GM12878 (cell line): ENCODE measurements at regions not wholly inside any gene's neighbourhood (a gene's known extent, or its start where the extent isn't known, plus 50 kb on each side); places are given as distances from the start of the nearest gene placed in this dataset.

Experiments used
- CBX3 ChIP-seq: fragments of 200-600 bp; sonication (generic); IDR thresholded peaks from 2 replicates; pipeline ENCODE4 v1.6.1; 2016; ENCODE audit warnings: low read depth, borderline replicate concordance
- ESRRA ChIP-seq: IDR thresholded peaks from 2 replicates; pipeline ENCODE4 v1.6.1; 2012; ENCODE audit warnings: mild to moderate bottlenecking, low read length, improper control_type of control experiment
- ETV6 ChIP-seq, 2 experiments: fragments of 450-650 bp in 1 of 2; IDR thresholded peaks in 1 of 2; conservative IDR thresholded peaks in 1 of 2; 2 replicates each; pipeline ENCODE4 v1.6.1; 2014; ENCODE audit warnings: antibody characterized with exemption in 1 of 2, borderline replicate concordance in 1 of 2, low read depth in 1 of 2, mild to moderate bottlenecking in 1 of 2, moderate library complexity in 1 of 2
- GABPA ChIP-seq: IDR thresholded peaks from 2 replicates; pipeline ENCODE4 v1.6.1; 2014; ENCODE audit warnings: antibody characterized with exemption, low read depth, mild to moderate bottlenecking, inconsistent platforms
- JUND ChIP-seq: IDR thresholded peaks from 2 replicates; pipeline ENCODE4 v1.6.1; 2012; ENCODE audit warnings: low read depth, mild to moderate bottlenecking, low read length, improper control_type of control experiment, moderate library complexity
- KDM1A ChIP-seq: fragments of 200-600 bp; sonication (generic); IDR thresholded peaks from 2 replicates; pipeline ENCODE4 v1.6.1; 2016; ENCODE audit warnings: borderline replicate concordance
- MYC ChIP-seq: IDR thresholded peaks from 2 replicates; pipeline ENCODE4 v1.6.1; 2011; ENCODE audit warnings: mild to moderate bottlenecking, low read length, moderate library complexity, inconsistent platforms; ENCODE audit not compliant: insufficient read depth, insufficient replicate concordance, insufficient read length, severe bottlenecking
- NRF1 ChIP-seq: conservative IDR thresholded peaks from 2 replicates; pipeline ENCODE4 v1.6.1; 2011; ENCODE audit warnings: mild to moderate bottlenecking, low read depth, low read length, improper control_type of control experiment
- POLR2AphosphoS5 ChIP-seq: IDR thresholded peaks from 2 replicates; pipeline ENCODE4 v1.6.1; 2011; ENCODE audit warnings: mild to moderate bottlenecking, low read length, inconsistent platforms
- RAD21 ChIP-seq: IDR thresholded peaks from 2 replicates; pipeline ENCODE4 v1.6.1; 2011; ENCODE audit warnings: mild to moderate bottlenecking, low read depth, low read length, moderate library complexity; ENCODE audit not compliant: insufficient read depth
- TF ChIP-seq, protein P1 (sequence below): fragments of 150-350 bp; IDR thresholded peaks from 2 replicates; pipeline ENCODE4 v1.6.1; 2016; ENCODE audit warnings: low read depth, low read length
- TF ChIP-seq, protein P2 (sequence below), 3 experiments: IDR thresholded peaks in 2 of 3; conservative IDR thresholded peaks in 1 of 3; 2 replicates each; pipeline ENCODE4 v1.5.1; 2011; ENCODE audit warnings: low read depth in 3 of 3, low read length in 3 of 3, mild to moderate bottlenecking in 3 of 3, control low read depth in 2 of 3, moderate library complexity in 2 of 3, inconsistent platforms in 1 of 3, mixed read lengths in 1 of 3; ENCODE audit not compliant: control insufficient read depth in 2 of 3, insufficient read depth in 1 of 3; ENCODE audit errors: extremely low read depth in 1 of 3
- TF ChIP-seq, protein P3 (sequence below): IDR thresholded peaks from 2 replicates; pipeline ENCODE4 v1.6.1; 2012; ENCODE audit warnings: mild to moderate bottlenecking, low read depth, low read length

DNA sequence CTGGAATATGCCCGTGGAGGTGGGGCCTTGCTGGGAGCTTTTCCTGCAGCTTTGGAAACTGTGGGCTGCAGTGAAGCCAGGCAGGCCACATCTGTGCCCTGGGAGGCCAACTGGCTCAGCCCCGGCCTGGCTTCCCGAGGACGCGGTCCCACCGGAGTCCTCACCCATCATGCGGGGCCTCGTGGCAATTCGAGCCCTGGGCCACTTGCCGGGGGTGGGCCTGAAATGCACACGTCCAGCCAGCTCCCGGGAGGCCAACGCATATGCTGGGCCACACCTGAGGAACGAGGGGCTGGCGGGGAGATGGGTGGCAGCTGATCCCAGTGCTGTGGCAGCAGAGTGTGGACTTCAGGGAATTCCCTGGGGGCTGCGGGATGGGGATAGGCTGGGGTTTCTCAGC, 172.4 kb upstream of the GSE1 start:
- TF ChIP-seq, protein P1, sequence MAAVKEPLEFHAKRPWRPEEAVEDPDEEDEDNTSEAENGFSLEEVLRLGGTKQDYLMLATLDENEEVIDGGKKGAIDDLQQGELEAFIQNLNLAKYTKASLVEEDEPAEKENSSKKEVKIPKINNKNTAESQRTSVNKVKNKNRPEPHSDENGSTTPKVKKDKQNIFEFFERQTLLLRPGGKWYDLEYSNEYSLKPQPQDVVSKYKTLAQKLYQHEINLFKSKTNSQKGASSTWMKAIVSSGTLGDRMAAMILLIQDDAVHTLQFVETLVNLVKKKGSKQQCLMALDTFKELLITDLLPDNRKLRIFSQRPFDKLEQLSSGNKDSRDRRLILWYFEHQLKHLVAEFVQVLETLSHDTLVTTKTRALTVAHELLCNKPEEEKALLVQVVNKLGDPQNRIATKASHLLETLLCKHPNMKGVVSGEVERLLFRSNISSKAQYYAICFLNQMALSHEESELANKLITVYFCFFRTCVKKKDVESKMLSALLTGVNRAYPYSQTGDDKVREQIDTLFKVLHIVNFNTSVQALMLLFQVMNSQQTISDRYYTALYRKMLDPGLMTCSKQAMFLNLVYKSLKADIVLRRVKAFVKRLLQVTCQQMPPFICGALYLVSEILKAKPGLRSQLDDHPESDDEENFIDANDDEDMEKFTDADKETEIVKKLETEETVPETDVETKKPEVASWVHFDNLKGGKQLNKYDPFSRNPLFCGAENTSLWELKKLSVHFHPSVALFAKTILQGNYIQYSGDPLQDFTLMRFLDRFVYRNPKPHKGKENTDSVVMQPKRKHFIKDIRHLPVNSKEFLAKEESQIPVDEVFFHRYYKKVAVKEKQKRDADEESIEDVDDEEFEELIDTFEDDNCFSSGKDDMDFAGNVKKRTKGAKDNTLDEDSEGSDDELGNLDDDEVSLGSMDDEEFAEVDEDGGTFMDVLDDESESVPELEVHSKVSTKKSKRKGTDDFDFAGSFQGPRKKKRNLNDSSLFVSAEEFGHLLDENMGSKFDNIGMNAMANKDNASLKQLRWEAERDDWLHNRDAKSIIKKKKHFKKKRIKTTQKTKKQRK = no peak
- TF ChIP-seq KDM1A (no peak), RAD21 (no peak), JUND (no peak), NRF1 (no peak), MYC (no peak), GABPA (no peak), ETV6 (conservative IDR thresholded peaks at IDR 0.05 in 1 of 2, IDR thresholded peaks at IDR 0.05 in 1 of 2; ENCODE audit: borderline replicate concordance in 1 of 2, low read depth in 1 of 2) (no peak), CBX3 (no peak), POLR2AphosphoS5 (no peak), ESRRA (no peak)
- TF ChIP-seq, protein P2, sequence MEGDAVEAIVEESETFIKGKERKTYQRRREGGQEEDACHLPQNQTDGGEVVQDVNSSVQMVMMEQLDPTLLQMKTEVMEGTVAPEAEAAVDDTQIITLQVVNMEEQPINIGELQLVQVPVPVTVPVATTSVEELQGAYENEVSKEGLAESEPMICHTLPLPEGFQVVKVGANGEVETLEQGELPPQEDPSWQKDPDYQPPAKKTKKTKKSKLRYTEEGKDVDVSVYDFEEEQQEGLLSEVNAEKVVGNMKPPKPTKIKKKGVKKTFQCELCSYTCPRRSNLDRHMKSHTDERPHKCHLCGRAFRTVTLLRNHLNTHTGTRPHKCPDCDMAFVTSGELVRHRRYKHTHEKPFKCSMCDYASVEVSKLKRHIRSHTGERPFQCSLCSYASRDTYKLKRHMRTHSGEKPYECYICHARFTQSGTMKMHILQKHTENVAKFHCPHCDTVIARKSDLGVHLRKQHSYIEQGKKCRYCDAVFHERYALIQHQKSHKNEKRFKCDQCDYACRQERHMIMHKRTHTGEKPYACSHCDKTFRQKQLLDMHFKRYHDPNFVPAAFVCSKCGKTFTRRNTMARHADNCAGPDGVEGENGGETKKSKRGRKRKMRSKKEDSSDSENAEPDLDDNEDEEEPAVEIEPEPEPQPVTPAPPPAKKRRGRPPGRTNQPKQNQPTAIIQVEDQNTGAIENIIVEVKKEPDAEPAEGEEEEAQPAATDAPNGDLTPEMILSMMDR (IDR thresholded peaks at IDR 0.05 in 2 of 3, conservative IDR thresholded peaks at IDR 0.05 in 1 of 3; ENCODE audit: control insufficient read depth in 2 of 3, extremely low read depth in 1 of 3, insufficient read depth in 1 of 3, low read depth in 3 of 3, low read length in 3 of 3) = no peak
- TF ChIP-seq, protein P3, sequence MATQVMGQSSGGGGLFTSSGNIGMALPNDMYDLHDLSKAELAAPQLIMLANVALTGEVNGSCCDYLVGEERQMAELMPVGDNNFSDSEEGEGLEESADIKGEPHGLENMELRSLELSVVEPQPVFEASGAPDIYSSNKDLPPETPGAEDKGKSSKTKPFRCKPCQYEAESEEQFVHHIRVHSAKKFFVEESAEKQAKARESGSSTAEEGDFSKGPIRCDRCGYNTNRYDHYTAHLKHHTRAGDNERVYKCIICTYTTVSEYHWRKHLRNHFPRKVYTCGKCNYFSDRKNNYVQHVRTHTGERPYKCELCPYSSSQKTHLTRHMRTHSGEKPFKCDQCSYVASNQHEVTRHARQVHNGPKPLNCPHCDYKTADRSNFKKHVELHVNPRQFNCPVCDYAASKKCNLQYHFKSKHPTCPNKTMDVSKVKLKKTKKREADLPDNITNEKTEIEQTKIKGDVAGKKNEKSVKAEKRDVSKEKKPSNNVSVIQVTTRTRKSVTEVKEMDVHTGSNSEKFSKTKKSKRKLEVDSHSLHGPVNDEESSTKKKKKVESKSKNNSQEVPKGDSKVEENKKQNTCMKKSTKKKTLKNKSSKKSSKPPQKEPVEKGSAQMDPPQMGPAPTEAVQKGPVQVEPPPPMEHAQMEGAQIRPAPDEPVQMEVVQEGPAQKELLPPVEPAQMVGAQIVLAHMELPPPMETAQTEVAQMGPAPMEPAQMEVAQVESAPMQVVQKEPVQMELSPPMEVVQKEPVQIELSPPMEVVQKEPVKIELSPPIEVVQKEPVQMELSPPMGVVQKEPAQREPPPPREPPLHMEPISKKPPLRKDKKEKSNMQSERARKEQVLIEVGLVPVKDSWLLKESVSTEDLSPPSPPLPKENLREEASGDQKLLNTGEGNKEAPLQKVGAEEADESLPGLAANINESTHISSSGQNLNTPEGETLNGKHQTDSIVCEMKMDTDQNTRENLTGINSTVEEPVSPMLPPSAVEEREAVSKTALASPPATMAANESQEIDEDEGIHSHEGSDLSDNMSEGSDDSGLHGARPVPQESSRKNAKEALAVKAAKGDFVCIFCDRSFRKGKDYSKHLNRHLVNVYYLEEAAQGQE = no peak
